ENCODE measurements at regions not wholly inside any gene's neighbourhood (a gene's known extent, or its start where the extent isn't known, plus 50 kb on each side); places are given as distances from the start of the nearest gene placed in this dataset.

- no peak for DNase-seq
These were observed 161.7 kb upstream of the UBE2E1 start for GRCh38 chr3:23644099-23644498.

GRCh38 chr3:23644676-23645075 lies 161.1 kb upstream of the UBE2E1 start:
- no peak for DNase-seq

GRCh38 chr3:23645533-23646183 lies 160.1 kb upstream of the UBE2E1 start:
- no peak for DNase-seq

- no peak for DNase-seq
These were observed 159.4 kb upstream of the UBE2E1 start for GRCh38 chr3:23646184-23646920.

- DNase-seq = no peak
These were observed 158.0 kb upstream of the UBE2E1 start for GRCh38 chr3:23647706-23648258.

GRCh38 chr3:23648326-23648995 lies 157.3 kb upstream of the UBE2E1 start:
- DNase-seq = no peak

GRCh38 chr3:23648996-23649395 lies 156.8 kb upstream of the UBE2E1 start:
- DNase-seq = no peak

GRCh38 chr3:23649448-23649847 lies 156.3 kb upstream of the UBE2E1 start:
- no peak for DNase-seq

GRCh38 chr3:23650371-23651140 lies 155.2 kb upstream of the UBE2E1 start:
- DNase-seq = no peak

- no peak for DNase-seq
These were observed 151.9 kb upstream of the UBE2E1 start for GRCh38 chr3:23653647-23654525.

- no peak for DNase-seq
These were observed 151.2 kb upstream of the UBE2E1 start for GRCh38 chr3:23654571-23654970.

- no peak for DNase-seq
These were observed 150.0 kb upstream of the UBE2E1 start for GRCh38 chr3:23655749-23656148.

- DNase-seq = no peak
These were observed 149.6 kb upstream of the UBE2E1 start for GRCh38 chr3:23656199-23656598.

- no peak for DNase-seq
These were observed 148.9 kb upstream of the UBE2E1 start for GRCh38 chr3:23656821-23657220.

GRCh38 chr3:23657647-23658046 lies 148.1 kb upstream of the UBE2E1 start:
- DNase-seq = no peak

- DNase-seq = no peak
These were observed 146.5 kb upstream of the UBE2E1 start for GRCh38 chr3:23659274-23659673.

GRCh38 chr3:23659840-23660430 lies 145.8 kb upstream of the UBE2E1 start:
- no peak for DNase-seq

- DNase-seq = no peak
These were observed 143.6 kb upstream of the UBE2E1 start for GRCh38 chr3:23662079-23662617.

- no peak for DNase-seq
These were observed 142.5 kb upstream of the UBE2E1 start for GRCh38 chr3:23663246-23663645.

GRCh38 chr3:23663661-23664186 lies 142.0 kb upstream of the UBE2E1 start:
- no peak for DNase-seq

- no peak for DNase-seq
These were observed 141.3 kb upstream of the UBE2E1 start for GRCh38 chr3:23664459-23664858.
